ENCODE measurements at regions not wholly inside any gene's neighbourhood (a gene's known extent, or its start where the extent isn't known, plus 50 kb on each side); places are given as distances from the start of the nearest gene placed in this dataset.

DNA sequence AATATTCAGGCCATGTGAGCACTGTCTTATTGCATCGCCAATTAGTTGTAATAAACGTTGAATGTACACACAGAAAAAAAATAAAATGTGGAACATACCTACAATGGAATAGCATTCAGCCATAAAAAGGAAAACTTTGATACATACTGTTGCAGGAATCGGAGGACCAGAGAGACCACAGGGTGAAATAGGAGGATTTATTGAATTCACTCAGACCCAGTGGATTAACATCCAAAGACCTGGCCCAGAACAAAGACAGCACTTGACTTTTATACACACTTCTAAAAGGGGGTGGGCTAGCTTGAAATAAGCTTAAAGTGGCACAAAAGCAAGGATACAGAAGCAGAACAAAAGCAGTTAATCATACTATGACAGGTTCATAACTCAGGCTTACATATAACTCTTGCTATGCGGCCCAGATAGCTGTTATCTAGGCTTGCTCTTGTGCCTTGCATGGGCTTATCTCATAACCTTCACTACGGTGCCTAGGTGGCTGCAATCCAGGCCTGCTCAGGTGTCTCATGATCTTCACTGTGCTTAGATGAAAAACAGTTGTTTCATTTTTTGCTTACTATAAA lies 292.2 kb upstream of the TAC1 start:
- Mint-ChIP-seq H3K27ac (no peak overlapping the region), H3K4me1 (no peaks in the 10 kb centered on the region), H3K4me3 (no peak overlapping the region), H3K9me3 (peaks cover 38 to 42% of the 10 kb centered on the region in 2 experiments), H3K27me3 (ENCODE audit: low read depth) (no peaks in the 10 kb centered on the region), H3K36me3 (ENCODE audit: insufficient read depth in 1 of 3, low read depth in 3 of 3) (peaks cover 7 to 29% (median 18%) of the 10 kb centered on the region in 3 experiments)
- Histone ChIP-seq H2BK12ac (ENCODE audit: insufficient read length, low read depth, low read length) (no peak overlapping the region), H4K8ac (replicated peaks; ENCODE audit: insufficient read length, low read depth, low read length) (no peak overlapping the region), H4K91ac (ENCODE audit: insufficient read length, low read depth, low read length) (no peak overlapping the region), H2BK20ac (ENCODE audit: low read depth, low read length, poor library complexity, severe bottlenecking) (no peak overlapping the region), H3K79me1 (ENCODE audit: insufficient read depth, low read depth, low read length, poor library complexity, severe bottlenecking) (no peaks in the 10 kb centered on the region), H3K14ac (ENCODE audit: insufficient read depth, low read length) (no peak overlapping the region), H3K56ac (ENCODE audit: insufficient read length, low read depth, low read length) (no peak overlapping the region), H3K27ac (ENCODE audit: insufficient read length, low read depth, low read length) (no peak overlapping the region), H3K4ac (ENCODE audit: low read depth, low read length) (no peak overlapping the region), H3K9ac (ENCODE audit: extremely low read depth, insufficient read length, low read length) (no peak overlapping the region), H2BK5ac (ENCODE audit: insufficient read length, low read length) (no peak overlapping the region), H3K23me2 (ENCODE audit: insufficient read length, low read depth, low read length, poor library complexity, severe bottlenecking) (no peaks in the 10 kb centered on the region), H3K23ac (ENCODE audit: insufficient read length, low read depth, low read length) (no peak overlapping the region), H3T11ph (ENCODE audit: low read length) (no peak overlapping the region), H2BK15ac (ENCODE audit: low read depth, low read length) (no peak overlapping the region), H3K4me1 (ENCODE audit: insufficient read depth, low read length) (no peaks in the 10 kb centered on the region), H3K4me2 (ENCODE audit: insufficient read depth, insufficient read length, low read length) (no peak overlapping the region), H2AFZ (ENCODE audit: low read length) (no peak overlapping the region), H3K27me3 (ENCODE audit: insufficient read depth, low read length) (no peaks in the 10 kb centered on the region), H3K9me3 (ENCODE audit: control insufficient read depth, low read depth, low read length) (peaks cover 13% of the 10 kb centered on the region), H4K5ac (ENCODE audit: insufficient read length, low read depth, low read length) (no peak overlapping the region), H4K20me1 (ENCODE audit: control insufficient read depth, insufficient read depth, insufficient read length) (no peaks in the 10 kb centered on the region), H3K79me2 (ENCODE audit: insufficient read depth, low read length) (no peaks in the 10 kb centered on the region), H2AK5ac (ENCODE audit: insufficient read length, low read length) (no peak overlapping the region), H3K18ac (ENCODE audit: insufficient read length, low read depth, low read length) (no peak overlapping the region), H2BK120ac (ENCODE audit: low read depth, low read length, poor library complexity, severe bottlenecking) (no peak overlapping the region)
- TF ChIP-seq, protein P1, sequence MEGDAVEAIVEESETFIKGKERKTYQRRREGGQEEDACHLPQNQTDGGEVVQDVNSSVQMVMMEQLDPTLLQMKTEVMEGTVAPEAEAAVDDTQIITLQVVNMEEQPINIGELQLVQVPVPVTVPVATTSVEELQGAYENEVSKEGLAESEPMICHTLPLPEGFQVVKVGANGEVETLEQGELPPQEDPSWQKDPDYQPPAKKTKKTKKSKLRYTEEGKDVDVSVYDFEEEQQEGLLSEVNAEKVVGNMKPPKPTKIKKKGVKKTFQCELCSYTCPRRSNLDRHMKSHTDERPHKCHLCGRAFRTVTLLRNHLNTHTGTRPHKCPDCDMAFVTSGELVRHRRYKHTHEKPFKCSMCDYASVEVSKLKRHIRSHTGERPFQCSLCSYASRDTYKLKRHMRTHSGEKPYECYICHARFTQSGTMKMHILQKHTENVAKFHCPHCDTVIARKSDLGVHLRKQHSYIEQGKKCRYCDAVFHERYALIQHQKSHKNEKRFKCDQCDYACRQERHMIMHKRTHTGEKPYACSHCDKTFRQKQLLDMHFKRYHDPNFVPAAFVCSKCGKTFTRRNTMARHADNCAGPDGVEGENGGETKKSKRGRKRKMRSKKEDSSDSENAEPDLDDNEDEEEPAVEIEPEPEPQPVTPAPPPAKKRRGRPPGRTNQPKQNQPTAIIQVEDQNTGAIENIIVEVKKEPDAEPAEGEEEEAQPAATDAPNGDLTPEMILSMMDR (conservative IDR thresholded peaks at IDR 0.05), result no peak
- DNase-seq, result no peak
- WGBS (ENCODE audit: extremely low coverage, insufficient read length, low lambda C conversion rate), result no CpG with 5 or more reads among the region's 5 CpGs
